Mesenchymal stem cell (in vitro differentiated cells and primary cell): ENCODE measurements at regions not wholly inside any gene's neighbourhood (a gene's known extent, or its start where the extent isn't known, plus 50 kb on each side); places are given as distances from the start of the nearest gene placed in this dataset.

ENCODE experiments used
- DNase-seq: peaks from one replicate; pipeline ENCODE4 v3.0.0-alpha.2; 2013
- H2AFZ ChIP-seq: one replicate; pipeline ENCODE4 v1.6.1; 2013; ENCODE audit warnings: low read depth, mild to moderate bottlenecking, control low read depth, inconsistent platforms, low read length, moderate library complexity
- H2AK5ac ChIP-seq: 2 replicates; pipeline ENCODE4 v1.6.1; 2013; ENCODE audit warnings: low read length, moderate library complexity, mild to moderate bottlenecking, inconsistent platforms; ENCODE audit not compliant: severe bottlenecking
- H2BK120ac ChIP-seq: one replicate; pipeline ENCODE4 v1.6.1; 2013; ENCODE audit warnings: low read depth, mild to moderate bottlenecking, inconsistent platforms, low read length, moderate library complexity
- H2BK12ac ChIP-seq, 2 experiments: one replicate each; pipeline ENCODE4 v1.6.1; 2013; ENCODE audit warnings: inconsistent platforms in 2 of 2, low read length in 2 of 2, mild to moderate bottlenecking in 2 of 2, moderate library complexity in 2 of 2, control low read depth in 1 of 2
- H2BK15ac ChIP-seq: one replicate; pipeline ENCODE4 v1.6.1; 2013; ENCODE audit warnings: mild to moderate bottlenecking, low read depth, inconsistent platforms; ENCODE audit not compliant: poor library complexity, severe bottlenecking
- H2BK5ac ChIP-seq: 2 replicates; pipeline ENCODE4 v1.6.1; 2013; ENCODE audit warnings: low read depth, mild to moderate bottlenecking, low read length, control low read depth, inconsistent platforms; ENCODE audit not compliant: poor library complexity, severe bottlenecking
- H3K14ac ChIP-seq, 2 experiments: one replicate each; pipeline ENCODE4 v1.6.1; 2013; ENCODE audit warnings: inconsistent platforms in 2 of 2, low read length in 2 of 2, control low read depth in 1 of 2, mild to moderate bottlenecking in 1 of 2, moderate library complexity in 1 of 2
- H3K18ac ChIP-seq, 2 experiments: one replicate each; pipeline ENCODE4 v1.6.1; 2013; ENCODE audit warnings: inconsistent platforms in 2 of 2, low read length in 2 of 2, control low read depth in 1 of 2, low read depth in 1 of 2, mild to moderate bottlenecking in 1 of 2
- H3K23ac ChIP-seq, 2 experiments: one replicate each; pipeline ENCODE4 v1.6.1; 2013; ENCODE audit warnings: inconsistent platforms in 2 of 2, low read length in 2 of 2, mild to moderate bottlenecking in 2 of 2, moderate library complexity in 2 of 2, control low read depth in 1 of 2
- H3K27ac ChIP-seq: 2 replicates; pipeline ENCODE4 v1.5.1; 2013; ENCODE audit warnings: mild to moderate bottlenecking, moderate library complexity, low read length, control low read depth, inconsistent platforms; ENCODE audit not compliant: poor library complexity, severe bottlenecking
- H3K27me3 ChIP-seq, 2 experiments: 2 replicates each; pipeline versions ENCODE4 v1.6.1 to v1.7.0; 2013; ENCODE audit warnings: low read length in 2 of 2, mild to moderate bottlenecking in 2 of 2, moderate library complexity in 2 of 2, control low read depth in 1 of 2, inconsistent platforms in 1 of 2; ENCODE audit not compliant: control insufficient read depth in 1 of 2, insufficient read depth in 1 of 2
- H3K36me3 ChIP-seq, 2 experiments: 2 replicates each; pipeline versions ENCODE4 v1.6.1 to v1.7.0; 2013; ENCODE audit warnings: low read length in 2 of 2, control low read depth in 1 of 2, inconsistent platforms in 1 of 2, low read depth in 1 of 2, mild to moderate bottlenecking in 1 of 2; ENCODE audit not compliant: insufficient read depth in 2 of 2, control insufficient read depth in 1 of 2
- H3K4ac ChIP-seq, 2 experiments: one replicate each; pipeline ENCODE4 v1.6.1; 2013; ENCODE audit warnings: inconsistent platforms in 2 of 2, low read length in 2 of 2, mild to moderate bottlenecking in 2 of 2, moderate library complexity in 2 of 2, control low read depth in 1 of 2, low read depth in 1 of 2
- H3K4me1 ChIP-seq: 2 replicates; pipeline ENCODE4 v1.6.1; 2013; ENCODE audit warnings: low read depth, low read length, control low read depth; ENCODE audit not compliant: control insufficient read depth, insufficient read depth
- H3K4me2 ChIP-seq: 2 replicates; pipeline ENCODE4 v1.6.1; 2013; ENCODE audit warnings: low read length, mild to moderate bottlenecking, inconsistent platforms; ENCODE audit not compliant: poor library complexity, severe bottlenecking
- H3K4me3 ChIP-seq, 2 experiments: 2 replicates each; pipeline versions ENCODE4 v1.5.1 to v1.7.0; 2013; ENCODE audit warnings: low read length in 2 of 2, mild to moderate bottlenecking in 2 of 2, control low read depth in 1 of 2, low read depth in 1 of 2; ENCODE audit not compliant: insufficient read depth in 1 of 2
- H3K79me1 ChIP-seq: replicated peaks from 2 replicates; pipeline ENCODE4 v1.6.1; 2013; ENCODE audit warnings: mild to moderate bottlenecking, control low read depth, low read length, inconsistent platforms; ENCODE audit not compliant: poor library complexity, severe bottlenecking
- H3K9ac ChIP-seq: 2 replicates; pipeline ENCODE4 v1.7.0; 2013; ENCODE audit warnings: mild to moderate bottlenecking, low read length, moderate library complexity
- H3K9me3 ChIP-seq: 2 replicates; pipeline ENCODE4 v1.7.0; 2013; ENCODE audit warnings: mild to moderate bottlenecking, low read length; ENCODE audit not compliant: control insufficient read depth
- H4K8ac ChIP-seq: one replicate; pipeline ENCODE4 v1.6.1; 2013; ENCODE audit warnings: inconsistent platforms, mild to moderate bottlenecking, low read length, moderate library complexity
- H4K91ac ChIP-seq: one replicate; pipeline ENCODE4 v1.6.1; 2013; ENCODE audit warnings: mild to moderate bottlenecking, low read length, inconsistent platforms
- WGBS: methylation state at CpG from one replicate; pipeline ENCODE4 v1.1.7; 2013; ENCODE audit warnings: mixed read lengths; 5-methylcytosine and 5-hydroxymethylcytosine counted together

GRCh38 chr2:67534745-67535144 lies 137.6 kb downstream of the ETAA1 start:
- Histone ChIP-seq H3K9me3 (peaks cover 12% of the 10 kb centered on the region), H3K18ac (no peak overlapping the region), H2BK15ac (no peak overlapping the region), H2AFZ (no peak overlapping the region), H3K9ac (no peak overlapping the region), H3K23ac (no peak overlapping the region), H2BK120ac (no peak overlapping the region), H3K36me3 (no peaks in the 10 kb centered on the region), H4K91ac (no peak overlapping the region), H2AK5ac (no peak overlapping the region), H3K27ac (no peak overlapping the region), H3K27me3 (no peaks in the 10 kb centered on the region), H2BK5ac (no peak overlapping the region), H3K4ac (no peak overlapping the region), H3K14ac (no peak overlapping the region), H2BK12ac (no peak overlapping the region), H3K4me2 (no peak overlapping the region), H4K8ac (no peak overlapping the region), H3K4me1 (no peaks in the 10 kb centered on the region), H3K4me3 (no peak overlapping the region), H3K79me1 (no peaks in the 10 kb centered on the region)
- no peak for DNase-seq
- 94% methylated on average over 1 of the region's 1 CpG for WGBS

- H3K23ac ChIP-seq: no peak overlapping the region
- DNase-seq: no peak
- no CpG with 5 or more reads among the region's 1 CpG for WGBS
- H3K18ac ChIP-seq: no peak overlapping the region
- H3K4me3 ChIP-seq: no peak overlapping the region
- H3K14ac ChIP-seq: no peak overlapping the region
- H2BK12ac ChIP-seq: no peak overlapping the region
- no peak overlapping the region for H4K8ac ChIP-seq
- peaks cover 24% of the 10 kb centered on the region for H3K9me3 ChIP-seq
- H3K27ac ChIP-seq: no peak overlapping the region
- no peaks in the 10 kb centered on the region for H3K27me3 ChIP-seq
- H3K4me2 ChIP-seq: no peak overlapping the region
- H2AFZ ChIP-seq: no peak overlapping the region
- H3K4ac ChIP-seq: no peak overlapping the region
- no peak overlapping the region for H2BK5ac ChIP-seq
- H4K91ac ChIP-seq: no peak overlapping the region
- H3K4me1 ChIP-seq: no peaks in the 10 kb centered on the region
- no peak overlapping the region for H3K9ac ChIP-seq
- H2BK15ac ChIP-seq: no peak overlapping the region
- no peaks in the 10 kb centered on the region for H3K79me1 ChIP-seq
- no peak overlapping the region for H2BK120ac ChIP-seq
- no peaks in the 10 kb centered on the region for H3K36me3 ChIP-seq
- H2AK5ac ChIP-seq: no peak overlapping the region
Observed at GRCh38 chr2:67540962-67541361, 143.8 kb downstream of the ETAA1 start.

- Histone ChIP-seq H2BK120ac (no peak overlapping the region), H3K9me3 (peaks cover 12% of the 10 kb centered on the region), H3K36me3 (no peaks in the 10 kb centered on the region), H3K27me3 (no peaks in the 10 kb centered on the region), H2AFZ (no peak overlapping the region), H3K18ac (no peak overlapping the region), H4K8ac (no peak overlapping the region), H3K27ac (no peak overlapping the region), H3K4me1 (no peaks in the 10 kb centered on the region), H3K23ac (no peak overlapping the region), H3K9ac (no peak overlapping the region), H3K79me1 (no peaks in the 10 kb centered on the region), H3K4me2 (no peak overlapping the region), H3K14ac (no peak overlapping the region), H2BK15ac (no peak overlapping the region), H2BK5ac (no peak overlapping the region), H2AK5ac (no peak overlapping the region), H3K4ac (no peak overlapping the region), H2BK12ac (no peak overlapping the region), H3K4me3 (no peak overlapping the region), H4K91ac (no peak overlapping the region)
- WGBS: 43% methylated on average over 2 of the region's 2 CpGs
- DNase-seq: no peak
Observed at GRCh38 chr2:67544286-67544685, 147.2 kb downstream of the ETAA1 start.

- H3K27ac ChIP-seq: no peak overlapping the region
- no peak overlapping the region for H3K14ac ChIP-seq
- H2BK120ac ChIP-seq: no peak overlapping the region
- no peak overlapping the region for H4K91ac ChIP-seq
- no peaks in the 10 kb centered on the region for H3K27me3 ChIP-seq
- H2BK5ac ChIP-seq: no peak overlapping the region
- WGBS: 58% methylated on average over 5 of the region's 5 CpGs
- H2BK12ac ChIP-seq: peak overlapping the region; percentile 19 to 25
- no peaks in the 10 kb centered on the region for H3K9me3 ChIP-seq
- no peak overlapping the region for H2AK5ac ChIP-seq
- H2BK15ac ChIP-seq: no peak overlapping the region
- no peaks in the 10 kb centered on the region for H3K4me1 ChIP-seq
- no peak overlapping the region for H3K4me3 ChIP-seq
- no peak overlapping the region for H3K23ac ChIP-seq
- no peak overlapping the region for H3K4me2 ChIP-seq
- DNase-seq: no peak
- H3K18ac ChIP-seq: no peak overlapping the region
- peak overlapping the region; percentile 19 for H4K8ac ChIP-seq
- H2AFZ ChIP-seq: no peak overlapping the region
- no peak overlapping the region for H3K9ac ChIP-seq
- H3K4ac ChIP-seq: peak overlapping the region in 1 of 2 experiments; percentile 17
- no peaks in the 10 kb centered on the region for H3K36me3 ChIP-seq
- H3K79me1 ChIP-seq: no peaks in the 10 kb centered on the region
Observed at GRCh38 chr2:67548317-67549201, 151.4 kb downstream of the ETAA1 start.
